ENCODE measurements at regions not wholly inside any gene's neighbourhood (a gene's known extent, or its start where the extent isn't known, plus 50 kb on each side); places are given as distances from the start of the nearest gene placed in this dataset.

GRCh38 chr1:198932351-198932991, 293.6 kb downstream of the PTPRC start:
- H3F3A ChIP-seq (ENCODE audit: low read depth): no peaks in the 10 kb centered on the region
- Mint-ChIP-seq H3K36me3 (no peaks in the 10 kb centered on the region), H3K27ac (no peak overlapping the region), H3K4me3 (peak overlapping the region; percentile 72), H3K9me3 (no peaks in the 10 kb centered on the region), H3K27me3 (ENCODE audit: insufficient read depth, low read depth) (no peaks in the 10 kb centered on the region), H3K4me1 (peaks cover 42% of the 10 kb centered on the region)
- H3K9me3 ChIP-seq (ENCODE audit: low read depth): no peaks in the 10 kb centered on the region
- no peak overlapping the region for H2AFZ ChIP-seq (replicated peaks)
- H3K27ac ChIP-seq: no peak overlapping the region
- H3K4me3 ChIP-seq: no peak overlapping the region
- no peak overlapping the region for H3K4me2 ChIP-seq
- H4K20me1 ChIP-seq (ENCODE audit: low read depth): no peaks in the 10 kb centered on the region
- H3K27me3 ChIP-seq: no peaks in the 10 kb centered on the region
- TF ChIP-seq CTCF (IDR thresholded peaks at IDR 0.05) (no peak), EZH2 (IDR thresholded peaks at IDR 0.05) (no peak), EZH2phosphoT487 (IDR thresholded peaks at IDR 0.05) (no peak)
- no peak for DNase-seq (ENCODE audit: low spot score)
- peaks cover 9% of the 10 kb centered on the region for H3K4me1 ChIP-seq
- no peak overlapping the region for H3K9ac ChIP-seq
- H3K36me3 ChIP-seq: no peaks in the 10 kb centered on the region
- no peaks in the 10 kb centered on the region for H3K79me2 ChIP-seq (ENCODE audit: low read depth)

GRCh38 chr1:198933515-198934222, 294.8 kb downstream of the PTPRC start:
- Mint-ChIP-seq H3K27me3 (ENCODE audit: insufficient read depth, low read depth) (no peaks in the 10 kb centered on the region), H3K4me3 (no peak overlapping the region), H3K27ac (peak overlapping the region; percentile 39), H3K36me3 (no peaks in the 10 kb centered on the region), H3K9me3 (no peaks in the 10 kb centered on the region), H3K4me1 (peaks cover 47% of the 10 kb centered on the region)
- H3K4me3 ChIP-seq: no peak overlapping the region
- H3K27me3 ChIP-seq: no peaks in the 10 kb centered on the region
- TF ChIP-seq EZH2 (IDR thresholded peaks at IDR 0.05) (no peak), EZH2phosphoT487 (IDR thresholded peaks at IDR 0.05) (no peak), CTCF (IDR thresholded peaks at IDR 0.05) (no peak)
- no peaks in the 10 kb centered on the region for H4K20me1 ChIP-seq (ENCODE audit: low read depth)
- H3K9me3 ChIP-seq (ENCODE audit: low read depth): no peaks in the 10 kb centered on the region
- DNase-seq (ENCODE audit: low spot score): no peak
- no peak overlapping the region for H2AFZ ChIP-seq (replicated peaks)
- H3K4me2 ChIP-seq: no peak overlapping the region
- no peaks in the 10 kb centered on the region for H3K79me2 ChIP-seq (ENCODE audit: low read depth)
- peaks cover 9% of the 10 kb centered on the region for H3K4me1 ChIP-seq
- no peaks in the 10 kb centered on the region for H3F3A ChIP-seq (ENCODE audit: low read depth)
- no peaks in the 10 kb centered on the region for H3K36me3 ChIP-seq
- no peak overlapping the region for H3K9ac ChIP-seq
- H3K27ac ChIP-seq: no peak overlapping the region

- H3K4me3 ChIP-seq: no peak overlapping the region
- peaks cover 40% of the 10 kb centered on the region for H3K4me1 Mint-ChIP-seq
- no peak overlapping the region for H3K4me3 Mint-ChIP-seq
- H3K36me3 ChIP-seq: no peaks in the 10 kb centered on the region
- H3K9me3 Mint-ChIP-seq: no peaks in the 10 kb centered on the region
- H4K20me1 ChIP-seq (ENCODE audit: low read depth): no peaks in the 10 kb centered on the region
- no peaks in the 10 kb centered on the region for H3K79me2 ChIP-seq (ENCODE audit: low read depth)
- no peak for DNase-seq (ENCODE audit: low spot score)
- H3K27me3 Mint-ChIP-seq (ENCODE audit: insufficient read depth, low read depth): no peaks in the 10 kb centered on the region
- no peaks in the 10 kb centered on the region for H3K36me3 Mint-ChIP-seq
- H3K9ac ChIP-seq: no peak overlapping the region
- H2AFZ ChIP-seq (replicated peaks): no peak overlapping the region
- H3K4me2 ChIP-seq: no peak overlapping the region
- peak overlapping the region; percentile 50 for H3K27ac Mint-ChIP-seq
- H3K27ac ChIP-seq: no peak overlapping the region
- H3K9me3 ChIP-seq (ENCODE audit: low read depth): no peaks in the 10 kb centered on the region
- H3K27me3 ChIP-seq: no peaks in the 10 kb centered on the region
- TF ChIP-seq EZH2 (IDR thresholded peaks at IDR 0.05) (no peak), CTCF (IDR thresholded peaks at IDR 0.05) (no peak), EZH2phosphoT487 (IDR thresholded peaks at IDR 0.05) (no peak)
- no peaks in the 10 kb centered on the region for H3F3A ChIP-seq (ENCODE audit: low read depth)
- H3K4me1 ChIP-seq: peaks cover 9% of the 10 kb centered on the region
These were observed 295.6 kb downstream of the PTPRC start for GRCh38 chr1:198934426-198934825.

Measured in neural progenitor cell (in vitro differentiated cells).